ENCODE measurements at regions not wholly inside any gene's neighbourhood (a gene's known extent, or its start where the extent isn't known, plus 50 kb on each side); places are given as distances from the start of the nearest gene placed in this dataset.

GRCh38 chr1:29739176-29739575, 502.9 kb downstream of the PTPRU start:
- TF ChIP-seq EZH2 (IDR thresholded peaks at IDR 0.05) (no peak), CTCF (IDR thresholded peaks at IDR 0.05) (no peak)

Measured in neural progenitor cell (in vitro differentiated cells).